ENCODE measurements at regions not wholly inside any gene's neighbourhood (a gene's known extent, or its start where the extent isn't known, plus 50 kb on each side); places are given as distances from the start of the nearest gene placed in this dataset.

GRCh38 chrX:151239751-151240150, 63.4 kb downstream of the GPR50 start:
- TF ChIP-seq, protein P1, sequence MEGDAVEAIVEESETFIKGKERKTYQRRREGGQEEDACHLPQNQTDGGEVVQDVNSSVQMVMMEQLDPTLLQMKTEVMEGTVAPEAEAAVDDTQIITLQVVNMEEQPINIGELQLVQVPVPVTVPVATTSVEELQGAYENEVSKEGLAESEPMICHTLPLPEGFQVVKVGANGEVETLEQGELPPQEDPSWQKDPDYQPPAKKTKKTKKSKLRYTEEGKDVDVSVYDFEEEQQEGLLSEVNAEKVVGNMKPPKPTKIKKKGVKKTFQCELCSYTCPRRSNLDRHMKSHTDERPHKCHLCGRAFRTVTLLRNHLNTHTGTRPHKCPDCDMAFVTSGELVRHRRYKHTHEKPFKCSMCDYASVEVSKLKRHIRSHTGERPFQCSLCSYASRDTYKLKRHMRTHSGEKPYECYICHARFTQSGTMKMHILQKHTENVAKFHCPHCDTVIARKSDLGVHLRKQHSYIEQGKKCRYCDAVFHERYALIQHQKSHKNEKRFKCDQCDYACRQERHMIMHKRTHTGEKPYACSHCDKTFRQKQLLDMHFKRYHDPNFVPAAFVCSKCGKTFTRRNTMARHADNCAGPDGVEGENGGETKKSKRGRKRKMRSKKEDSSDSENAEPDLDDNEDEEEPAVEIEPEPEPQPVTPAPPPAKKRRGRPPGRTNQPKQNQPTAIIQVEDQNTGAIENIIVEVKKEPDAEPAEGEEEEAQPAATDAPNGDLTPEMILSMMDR (IDR thresholded peaks at IDR 0.05; ENCODE audit: unreplicated experiment), result no peak
- Mint-ChIP-seq H3K36me3 (no peaks in the 10 kb centered on the region), H3K4me3 (no peak overlapping the region), H3K27me3 (ENCODE audit: low read depth) (peaks cover 6% of the 10 kb centered on the region), H3K9me3 (peaks cover 23% of the 10 kb centered on the region), H3K27ac (no peak overlapping the region), H3K4me1 (no peaks in the 10 kb centered on the region)
- DNase-seq (ENCODE audit: low spot score in 2 of 2, unreplicated experiment in 2 of 2), result no peak

GRCh38 chrX:151240237-151240636, 63.9 kb downstream of the GPR50 start:
- H3K27ac Mint-ChIP-seq, result no peak overlapping the region
- H3K36me3 Mint-ChIP-seq, result no peaks in the 10 kb centered on the region
- H3K4me3 Mint-ChIP-seq, result no peak overlapping the region

GRCh38 chrX:151268836-151269235, 92.5 kb downstream of the GPR50 start:
- H3K27ac Mint-ChIP-seq, result no peak overlapping the region
- TF ChIP-seq, protein P1 (IDR thresholded peaks at IDR 0.05; ENCODE audit: unreplicated experiment), result no peak
- DNase-seq (ENCODE audit: low spot score in 2 of 2, unreplicated experiment in 2 of 2), result no peak
- H3K36me3 Mint-ChIP-seq, result no peaks in the 10 kb centered on the region
- H3K9me3 Mint-ChIP-seq, result peaks cover 43% of the 10 kb centered on the region
- H3K27me3 Mint-ChIP-seq (ENCODE audit: low read depth), result no peaks in the 10 kb centered on the region
- no peaks in the 10 kb centered on the region for H3K4me1 Mint-ChIP-seq
- H3K4me3 Mint-ChIP-seq, result no peak overlapping the region

More at GRCh38 chrX:151240237-151240636, 63.9 kb downstream of the GPR50 start:
- Mint-ChIP-seq H3K9me3 (peaks cover 23% of the 10 kb centered on the region), H3K27me3 (ENCODE audit: low read depth) (peaks cover 3% of the 10 kb centered on the region), H3K4me1 (no peaks in the 10 kb centered on the region)
- TF ChIP-seq, protein P1 (IDR thresholded peaks at IDR 0.05; ENCODE audit: unreplicated experiment), result no peak
- no peak for DNase-seq (ENCODE audit: low spot score in 2 of 2, unreplicated experiment in 2 of 2)

GRCh38 chrX:151279161-151279560, 102.8 kb downstream of the GPR50 start:
- H3K4me3 Mint-ChIP-seq, result no peak overlapping the region
- no peaks in the 10 kb centered on the region for H3K4me1 Mint-ChIP-seq
- no peak overlapping the region for H3K27ac Mint-ChIP-seq
- TF ChIP-seq, protein P1 (IDR thresholded peaks at IDR 0.05; ENCODE audit: unreplicated experiment), result no peak
- no peak for DNase-seq (ENCODE audit: low spot score in 2 of 2, unreplicated experiment in 2 of 2)
- H3K36me3 Mint-ChIP-seq, result no peaks in the 10 kb centered on the region
- H3K27me3 Mint-ChIP-seq (ENCODE audit: low read depth), result no peaks in the 10 kb centered on the region
- peaks cover 22% of the 10 kb centered on the region for H3K9me3 Mint-ChIP-seq

DNA sequence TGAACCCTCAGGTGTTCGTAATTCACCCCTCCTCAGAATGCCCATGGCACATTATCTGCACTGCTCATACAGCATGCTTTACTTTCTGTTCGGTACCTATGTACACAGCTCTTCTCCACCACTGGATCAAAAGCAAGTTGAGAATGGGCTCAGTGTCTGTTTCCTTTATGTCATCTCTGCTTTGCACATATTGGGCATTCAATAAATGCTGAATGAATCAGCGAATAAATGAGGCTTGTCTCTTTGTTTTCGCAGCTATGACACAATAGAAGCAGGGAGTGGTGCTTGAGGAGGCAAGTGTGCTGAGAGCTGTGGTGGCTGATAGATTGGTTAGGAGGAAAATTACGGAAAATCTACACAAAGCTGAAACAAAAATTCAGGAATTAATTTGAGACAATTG, 109.1 kb upstream of the VMA21 start:
- Mint-ChIP-seq H3K27ac (no peak overlapping the region), H3K9me3 (peaks cover 55% of the 10 kb centered on the region), H3K27me3 (ENCODE audit: low read depth) (no peaks in the 10 kb centered on the region)

More for the DNA sequence above, 109.1 kb upstream of the VMA21 start:
- Mint-ChIP-seq H3K36me3 (no peaks in the 10 kb centered on the region), H3K4me3 (no peak overlapping the region), H3K4me1 (no peaks in the 10 kb centered on the region)
- TF ChIP-seq, protein P1 (IDR thresholded peaks at IDR 0.05; ENCODE audit: unreplicated experiment), result no peak
- DNase-seq (ENCODE audit: low spot score in 2 of 2, unreplicated experiment in 2 of 2), result no peak
